CD14-positive monocyte (primary cell): ENCODE measurements at regions not wholly inside any gene's neighbourhood (a gene's known extent, or its start where the extent isn't known, plus 50 kb on each side); places are given as distances from the start of the nearest gene placed in this dataset.

Experiments used
- DNase-seq, 3 donors: peaks; one replicate each; pipeline ENCODE4 v3.0.0-alpha.2; 2011 to 2022
- H2AFZ ChIP-seq: 2 replicates; pipeline ENCODE4 v1.6.0; 2012; ENCODE audit warnings: mild to moderate bottlenecking, low read depth, low read length, inconsistent platforms; ENCODE audit not compliant: insufficient read depth, poor library complexity, severe bottlenecking
- H3K27ac ChIP-seq, 2 donors: 1 replicate in 1 of 2; 2 replicates in 1 of 2; pipeline ENCODE4 v1.5.1; 2012 to 2013; ENCODE audit warnings: low read length in 2 of 2, control low read depth in 1 of 2, inconsistent platforms in 1 of 2, low read depth in 1 of 2, mild to moderate bottlenecking in 1 of 2
- H3K27me3 ChIP-seq, 2 donors: one replicate each; pipeline versions ENCODE4 v1.6.0 to v1.6.1; 2011 to 2013; ENCODE audit warnings: low read length in 2 of 2; ENCODE audit not compliant: control insufficient read depth in 2 of 2, insufficient read depth in 2 of 2
- H3K36me3 ChIP-seq, 2 donors: replicated peaks in 1 of 2; 1 replicate in 1 of 2; 2 replicates in 1 of 2; pipeline versions ENCODE4 v1.5.1 to v1.6.1; 2012 to 2013; ENCODE audit warnings: low read length in 2 of 2, control low read depth in 1 of 2, inconsistent platforms in 1 of 2, mild to moderate bottlenecking in 1 of 2; ENCODE audit not compliant: insufficient read depth in 2 of 2, control insufficient read depth in 1 of 2
- H3K4me1 ChIP-seq, 2 donors: 1 replicate in 1 of 2; 2 replicates in 1 of 2; pipeline versions ENCODE4 v1.5.1 to v1.6.1; 2012 to 2013; ENCODE audit warnings: low read length in 2 of 2, control low read depth in 1 of 2, inconsistent platforms in 1 of 2, mild to moderate bottlenecking in 1 of 2, moderate library complexity in 1 of 2; ENCODE audit not compliant: insufficient read depth in 2 of 2, control insufficient read depth in 1 of 2
- H3K4me2 ChIP-seq: replicated peaks from 2 replicates; pipeline ENCODE3; 2012; ENCODE audit warnings: low read length, moderate library complexity, mild to moderate bottlenecking; ENCODE audit not compliant: poor library complexity, severe bottlenecking; ENCODE audit errors: extremely low read depth
- H3K4me3 ChIP-seq, 3 experiments: fragments of 200-600 bp in 1 of 3; sonication (generic) in 1 of 3; replicated peaks in 1 of 3; 1 replicate in 2 of 3; 2 replicates in 1 of 3; pipeline ENCODE4 v1.5.1; 2011 to 2013; ENCODE audit warnings: low read length in 3 of 3, mild to moderate bottlenecking in 3 of 3, control low read depth in 2 of 3, low read depth in 2 of 3, inconsistent platforms in 1 of 3, moderate library complexity in 1 of 3
- H3K79me2 ChIP-seq: 2 replicates; pipeline ENCODE4 v1.6.0; 2012; ENCODE audit warnings: mild to moderate bottlenecking, control low read depth, inconsistent platforms, low read length, moderate library complexity; ENCODE audit not compliant: insufficient read depth
- H3K9ac ChIP-seq: 2 replicates; pipeline ENCODE4 v1.6.0; 2017; ENCODE audit warnings: low read length, mild to moderate bottlenecking; ENCODE audit not compliant: insufficient read depth, poor library complexity, severe bottlenecking
- H3K9me3 ChIP-seq, 2 donors: replicated peaks in 1 of 2; 1 replicate in 1 of 2; 2 replicates in 1 of 2; pipeline versions ENCODE4 v1.5.1 to v1.6.1; 2012 to 2013; ENCODE audit warnings: low read length in 2 of 2, control low read depth in 1 of 2; ENCODE audit not compliant: control insufficient read depth in 1 of 2, insufficient read depth in 1 of 2
- H4K20me1 ChIP-seq: 2 replicates; pipeline ENCODE4 v1.6.0; 2012; ENCODE audit warnings: mild to moderate bottlenecking, low read length, control low read depth, moderate library complexity; ENCODE audit not compliant: insufficient read depth
- H3K27ac Mint-ChIP-seq, 7 donors: one replicate each; pipeline ENCODE4 v1.8.0; 2020; ENCODE audit warnings: mild to moderate bottlenecking in 7 of 7, mixed read lengths in 7 of 7, moderate library complexity in 6 of 7, inconsistent platforms in 2 of 7
- H3K27me3 Mint-ChIP-seq, 3 donors: one replicate each; pipeline ENCODE4 v1.8.0; 2021 to 2022; ENCODE audit warnings: low read depth in 3 of 3, mild to moderate bottlenecking in 3 of 3, mixed read lengths in 3 of 3, moderate library complexity in 3 of 3, inconsistent platforms in 1 of 3
- H3K36me3 Mint-ChIP-seq, 2 donors: one replicate each; pipeline ENCODE4 v1.8.0; 2020; ENCODE audit warnings: mixed read lengths in 2 of 2, inconsistent platforms in 1 of 2, mild to moderate bottlenecking in 1 of 2
- H3K4me1 Mint-ChIP-seq: one replicate; pipeline ENCODE4 v1.8.0; 2020; ENCODE audit warnings: mild to moderate bottlenecking, mixed read lengths
- H3K4me3 Mint-ChIP-seq, 2 donors: one replicate each; pipeline ENCODE4 v1.8.0; 2020; ENCODE audit warnings: mild to moderate bottlenecking in 2 of 2, mixed read lengths in 2 of 2, moderate library complexity in 1 of 2
- H3K9me3 Mint-ChIP-seq, 7 donors: one replicate each; pipeline ENCODE4 v1.8.0; 2020 to 2022; ENCODE audit warnings: mixed read lengths in 7 of 7, mild to moderate bottlenecking in 6 of 7, moderate library complexity in 6 of 7, inconsistent platforms in 2 of 7
- WGBS: methylation state at CpG from one replicate; pipeline ENCODE4 v1.1.5; 2013; ENCODE audit warnings: missing lambda C conversion rate; ENCODE audit not compliant: insufficient coverage; 5-methylcytosine and 5-hydroxymethylcytosine counted together
- intact Hi-C, 2 donors: fragments of 100-400 bp; cut with micrococcal nuclease; formaldehyde crosslinking; loops; one replicate each; pipeline versions ENCODE4 v1.15.0 to v1.15.1; 2023
- TF ChIP-seq, protein P1 (sequence below): fragments of 200-600 bp; IDR thresholded peaks from one replicate; pipeline ENCODE4 v1.8.0; 2022; ENCODE audit warnings: antibody characterized with exemption, mild to moderate bottlenecking

DNA sequence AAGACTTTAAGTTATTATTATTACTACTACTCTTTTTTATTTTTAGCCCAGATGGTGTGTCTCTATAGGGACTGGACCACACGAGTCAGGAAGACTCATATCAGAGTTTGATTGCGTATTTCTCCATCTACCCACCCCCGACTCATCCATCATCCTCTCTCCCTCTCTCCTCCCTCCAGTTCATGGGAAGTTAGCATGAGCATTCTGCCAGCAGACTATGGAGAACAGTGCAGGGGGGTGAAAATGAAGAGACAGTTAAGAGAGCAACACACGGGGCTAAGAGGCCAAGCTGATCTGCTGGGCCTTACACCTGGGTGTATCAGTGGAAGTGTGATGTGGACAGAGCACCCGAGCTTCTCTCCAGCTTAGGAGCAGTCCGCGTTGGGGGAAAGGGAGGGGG, 95.0 kb downstream of the UQCRFS1 start:
- Histone ChIP-seq H4K20me1 (no peaks in the 10 kb centered on the region), H3K27ac (no peak overlapping the region), H3K4me3 (no peak overlapping the region), H3K4me1 (no peaks in the 10 kb centered on the region), H3K4me2 (no peak overlapping the region), H3K9ac (no peak overlapping the region), H3K79me2 (no peaks in the 10 kb centered on the region), H3K27me3 (no peaks in the 10 kb centered on the region), H3K9me3 (no peaks in the 10 kb centered on the region), H3K36me3 (no peaks in the 10 kb centered on the region), H2AFZ (no peak overlapping the region)
- H3K36me3 Mint-ChIP-seq: no peaks in the 10 kb centered on the region
- intact Hi-C loops: no loop called here
- DNase-seq: no peak
- H3K27ac Mint-ChIP-seq: no peak overlapping the region
- TF ChIP-seq, protein P1, sequence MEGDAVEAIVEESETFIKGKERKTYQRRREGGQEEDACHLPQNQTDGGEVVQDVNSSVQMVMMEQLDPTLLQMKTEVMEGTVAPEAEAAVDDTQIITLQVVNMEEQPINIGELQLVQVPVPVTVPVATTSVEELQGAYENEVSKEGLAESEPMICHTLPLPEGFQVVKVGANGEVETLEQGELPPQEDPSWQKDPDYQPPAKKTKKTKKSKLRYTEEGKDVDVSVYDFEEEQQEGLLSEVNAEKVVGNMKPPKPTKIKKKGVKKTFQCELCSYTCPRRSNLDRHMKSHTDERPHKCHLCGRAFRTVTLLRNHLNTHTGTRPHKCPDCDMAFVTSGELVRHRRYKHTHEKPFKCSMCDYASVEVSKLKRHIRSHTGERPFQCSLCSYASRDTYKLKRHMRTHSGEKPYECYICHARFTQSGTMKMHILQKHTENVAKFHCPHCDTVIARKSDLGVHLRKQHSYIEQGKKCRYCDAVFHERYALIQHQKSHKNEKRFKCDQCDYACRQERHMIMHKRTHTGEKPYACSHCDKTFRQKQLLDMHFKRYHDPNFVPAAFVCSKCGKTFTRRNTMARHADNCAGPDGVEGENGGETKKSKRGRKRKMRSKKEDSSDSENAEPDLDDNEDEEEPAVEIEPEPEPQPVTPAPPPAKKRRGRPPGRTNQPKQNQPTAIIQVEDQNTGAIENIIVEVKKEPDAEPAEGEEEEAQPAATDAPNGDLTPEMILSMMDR: no peak
- no peak overlapping the region for H3K4me3 Mint-ChIP-seq
- no peaks in the 10 kb centered on the region for H3K4me1 Mint-ChIP-seq
- 80% methylated on average over 4 of the region's 7 CpGs for WGBS
- H3K9me3 Mint-ChIP-seq: peaks cover 0 to 27% (median 3%) of the 10 kb centered on the region in 7 donors
- H3K27me3 Mint-ChIP-seq: peaks cover 0 to 3% (median 0%) of the 10 kb centered on the region in 3 donors

DNA sequence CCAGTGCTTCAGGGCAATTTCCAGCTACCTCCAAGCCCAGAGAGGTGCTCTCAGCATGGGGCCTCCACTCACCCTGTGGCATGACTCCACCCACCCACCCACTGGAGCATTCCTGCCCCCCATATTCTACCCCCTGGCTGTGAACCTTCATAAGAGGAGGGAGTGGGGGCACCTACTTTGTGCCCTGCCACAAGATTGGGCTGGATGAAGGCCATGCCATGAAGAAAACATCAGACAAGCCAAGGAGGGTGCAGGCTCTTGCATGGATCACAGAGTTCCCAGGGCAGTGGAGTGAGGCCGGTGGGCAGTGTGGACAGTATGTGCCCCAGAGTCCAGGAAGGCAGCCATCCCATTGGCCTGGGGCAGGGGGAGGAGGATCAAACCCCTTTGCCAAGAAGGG, 97.8 kb downstream of the UQCRFS1 start:
- Histone ChIP-seq H3K9ac (no peak overlapping the region), H3K4me3 (no peak overlapping the region), H2AFZ (no peak overlapping the region), H3K79me2 (no peaks in the 10 kb centered on the region), H3K4me2 (no peak overlapping the region), H3K9me3 (no peaks in the 10 kb centered on the region), H3K36me3 (no peaks in the 10 kb centered on the region), H3K4me1 (no peaks in the 10 kb centered on the region), H3K27me3 (no peaks in the 10 kb centered on the region), H3K27ac (no peak overlapping the region), H4K20me1 (no peaks in the 10 kb centered on the region)
- intact Hi-C loops: no loop called here
- no peak overlapping the region for H3K4me3 Mint-ChIP-seq
- H3K4me1 Mint-ChIP-seq: no peaks in the 10 kb centered on the region
- H3K9me3 Mint-ChIP-seq: peaks cover 0 to 30% (median 3%) of the 10 kb centered on the region in 7 donors
- WGBS: 88% methylated on average over 1 of the region's 1 CpG
- H3K27ac Mint-ChIP-seq: no peak overlapping the region
- H3K36me3 Mint-ChIP-seq: no peaks in the 10 kb centered on the region
- peaks cover 0 to 3% (median 1%) of the 10 kb centered on the region in 3 donors for H3K27me3 Mint-ChIP-seq
- TF ChIP-seq, protein P1: no peak
- no peak for DNase-seq
